ENCODE measurements at regions not wholly inside any gene's neighbourhood (a gene's known extent, or its start where the extent isn't known, plus 50 kb on each side); places are given as distances from the start of the nearest gene placed in this dataset.

- DNase-seq = no peak
Observed at GRCh38 chr15:97114900-97115760, 784.6 kb downstream of the NR2F2 start.

DNA sequence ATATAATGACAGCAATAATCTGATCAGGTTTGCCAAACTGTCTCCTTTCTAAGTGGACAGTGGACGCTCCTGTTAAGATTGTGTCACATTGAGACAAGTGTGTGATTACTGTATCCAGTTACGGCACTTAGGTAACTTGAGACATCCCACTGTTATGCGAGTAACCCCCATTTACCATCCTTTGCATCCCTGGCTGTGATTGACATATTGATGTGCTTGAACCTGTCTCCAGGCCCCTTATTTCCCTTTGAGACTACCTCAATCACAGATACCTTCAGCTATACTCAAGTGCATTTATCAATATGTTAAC, 785.2 kb downstream of the NR2F2 start:
- no peak for DNase-seq

GRCh38 chr15:97124790-97125189, 794.3 kb downstream of the NR2F2 start:
- no peak for DNase-seq

DNA sequence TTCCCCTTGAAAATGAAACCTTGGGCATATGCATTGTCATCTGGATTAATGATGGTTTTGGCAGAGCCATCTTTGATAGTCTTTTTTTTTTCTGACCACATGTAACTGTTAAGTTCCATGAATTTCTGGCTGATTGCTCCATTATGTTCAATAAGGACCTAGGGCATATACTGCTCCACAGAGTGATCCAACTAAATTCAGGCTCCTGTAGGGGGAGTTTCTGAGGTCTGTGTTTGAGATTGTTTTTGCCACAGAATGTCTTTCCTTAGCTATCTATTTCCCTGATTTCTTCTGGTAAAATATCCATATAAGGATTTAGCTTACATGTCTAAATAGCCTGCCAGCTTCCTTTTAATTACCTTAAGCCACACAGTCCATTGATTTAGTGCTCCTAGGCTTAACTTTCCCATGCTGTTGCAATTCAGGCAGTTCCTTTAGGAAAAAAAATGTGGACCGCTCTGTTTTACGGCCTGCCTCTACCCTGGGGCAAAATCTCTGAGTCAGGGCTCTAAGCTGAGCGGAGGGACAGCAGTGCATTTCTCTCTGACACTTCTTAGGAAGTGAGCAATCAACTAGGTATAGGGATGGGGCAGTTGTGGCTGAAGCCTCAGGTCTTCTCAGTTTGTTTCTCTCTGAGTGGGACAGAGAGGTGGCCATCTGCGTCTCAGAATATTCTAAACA, 796.2 kb downstream of the NR2F2 start:
- no peak for DNase-seq

DNA sequence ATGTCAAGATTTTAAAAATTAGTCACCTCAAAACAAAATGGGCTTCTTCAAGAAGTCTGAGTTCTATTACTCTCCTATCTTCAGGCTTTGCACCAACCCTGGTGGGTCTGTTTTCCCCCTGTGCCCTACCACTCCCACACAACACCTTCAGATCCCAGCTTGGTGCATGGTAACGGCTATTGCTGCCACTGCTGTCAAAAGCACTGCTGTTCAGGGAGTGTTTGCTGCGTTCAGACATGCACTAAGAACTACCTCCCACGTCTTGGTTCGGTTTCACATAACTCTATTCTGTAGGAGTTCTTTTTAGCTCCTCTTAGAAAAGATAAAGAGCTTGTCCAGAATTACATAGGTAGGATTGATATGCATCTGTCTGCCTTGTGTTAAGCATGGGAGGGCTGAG, 799.2 kb downstream of the NR2F2 start:
- no peak for DNase-seq

DNA sequence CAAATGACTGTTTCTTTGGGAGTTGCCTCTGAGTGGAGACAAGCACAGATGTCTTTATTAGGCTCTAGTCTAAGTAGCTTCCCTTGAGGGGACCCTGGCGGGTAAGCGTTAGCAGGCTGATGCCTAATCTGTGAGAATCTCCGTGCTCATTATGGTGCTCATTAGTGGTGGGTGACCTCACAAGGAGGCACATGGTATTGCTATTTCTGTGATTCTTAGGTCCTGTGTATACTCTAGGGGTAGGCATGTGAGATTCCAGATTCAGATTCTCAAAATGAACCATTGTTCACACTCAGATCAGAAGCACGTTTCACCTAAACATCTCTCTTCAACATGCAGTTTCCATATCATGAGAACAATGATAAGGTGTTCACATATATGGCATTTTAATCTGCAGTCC, 809.7 kb downstream of the NR2F2 start:
- no peak for DNase-seq

DNA sequence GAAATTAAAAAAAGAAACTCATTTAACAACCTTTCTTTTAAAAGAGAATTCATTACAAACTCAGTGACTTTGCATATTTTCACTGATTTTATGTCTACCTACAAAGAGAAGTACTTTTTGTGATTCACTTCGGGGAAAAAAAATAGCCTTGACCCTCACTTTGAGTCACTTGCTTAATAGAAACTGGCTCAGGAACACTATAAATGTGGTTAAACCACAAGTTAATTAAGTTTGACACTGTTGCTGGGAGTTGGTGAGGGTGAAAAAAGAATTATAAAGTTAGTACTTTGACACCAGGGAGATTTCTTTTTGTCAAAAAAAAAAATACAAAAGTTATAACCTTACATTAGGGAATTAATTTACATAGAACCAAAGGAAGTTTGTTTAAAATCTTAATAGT, 810.9 kb downstream of the NR2F2 start:
- no peak for DNase-seq

DNA sequence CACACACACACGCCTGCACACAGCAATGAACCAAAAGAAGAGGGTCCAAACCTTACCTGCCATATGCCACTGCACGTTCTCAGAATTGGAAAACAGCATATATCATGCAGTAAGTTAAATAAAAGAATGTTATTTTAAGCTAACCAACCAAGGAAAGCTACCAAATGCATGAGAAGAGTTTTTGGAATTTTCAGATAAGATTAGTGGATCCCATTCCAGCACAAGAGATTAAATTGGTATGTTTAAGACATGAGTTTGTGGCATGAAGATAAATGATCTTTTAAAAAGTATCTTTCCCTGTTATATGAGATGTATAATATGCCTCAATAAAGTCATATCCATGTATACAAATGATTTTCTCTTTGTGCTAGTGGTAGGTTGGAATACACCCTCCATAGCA, 811.4 kb downstream of the NR2F2 start:
- no peak for DNase-seq

- no peak for DNase-seq
Observed at GRCh38 chr15:97143592-97144376, 813.3 kb downstream of the NR2F2 start.

GRCh38 chr15:97144377-97144711, 813.8 kb downstream of the NR2F2 start:
- no peak for DNase-seq

DNA sequence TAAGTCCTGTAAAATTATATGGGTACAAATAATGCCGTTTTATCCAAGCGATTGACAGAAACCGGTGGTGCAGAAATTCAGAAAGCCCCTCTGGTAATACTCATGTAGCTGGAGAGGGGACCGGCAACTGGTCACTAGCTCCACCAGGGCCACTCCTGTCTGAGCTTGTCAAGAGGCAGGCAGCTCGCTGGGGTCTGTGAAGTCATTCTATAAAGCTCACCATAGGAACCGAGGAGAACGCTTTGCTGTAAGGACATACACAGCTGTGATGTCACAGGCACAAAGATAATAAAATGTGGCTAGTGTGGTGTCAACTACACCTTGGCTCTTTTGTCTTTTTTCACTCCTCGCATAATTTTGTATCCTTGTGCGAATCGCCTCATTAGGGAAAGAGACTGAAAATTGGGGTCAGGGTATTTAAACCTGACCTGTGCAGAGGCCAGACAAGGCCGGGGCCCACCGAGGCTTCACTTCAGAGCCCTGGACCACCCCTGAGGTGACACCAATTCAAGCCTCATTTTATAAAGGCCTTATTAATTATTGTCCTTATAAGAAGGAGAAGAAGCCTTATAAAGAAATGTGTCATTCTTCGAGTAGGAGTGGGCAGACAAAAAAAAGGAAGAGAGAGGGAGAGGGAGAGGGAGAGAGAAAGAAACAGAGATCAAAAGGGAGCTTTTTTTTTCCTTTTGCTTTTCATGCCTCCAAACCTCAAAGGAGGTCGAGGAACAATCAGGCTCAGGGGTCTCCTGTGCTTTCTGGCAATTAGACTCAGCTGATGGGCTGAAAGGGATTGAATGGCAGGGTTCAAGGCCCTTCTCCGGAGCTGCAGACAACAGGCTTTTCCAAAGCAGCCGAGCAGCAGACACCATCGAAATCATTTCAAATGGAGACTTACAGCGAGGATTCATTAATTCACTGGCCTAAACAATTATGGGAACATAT, 813.3 kb upstream of the ARRDC4 start:
- no peak for DNase-seq

- no peak for DNase-seq
Observed at GRCh38 chr15:97153356-97153965, 807.0 kb upstream of the ARRDC4 start.

DNA sequence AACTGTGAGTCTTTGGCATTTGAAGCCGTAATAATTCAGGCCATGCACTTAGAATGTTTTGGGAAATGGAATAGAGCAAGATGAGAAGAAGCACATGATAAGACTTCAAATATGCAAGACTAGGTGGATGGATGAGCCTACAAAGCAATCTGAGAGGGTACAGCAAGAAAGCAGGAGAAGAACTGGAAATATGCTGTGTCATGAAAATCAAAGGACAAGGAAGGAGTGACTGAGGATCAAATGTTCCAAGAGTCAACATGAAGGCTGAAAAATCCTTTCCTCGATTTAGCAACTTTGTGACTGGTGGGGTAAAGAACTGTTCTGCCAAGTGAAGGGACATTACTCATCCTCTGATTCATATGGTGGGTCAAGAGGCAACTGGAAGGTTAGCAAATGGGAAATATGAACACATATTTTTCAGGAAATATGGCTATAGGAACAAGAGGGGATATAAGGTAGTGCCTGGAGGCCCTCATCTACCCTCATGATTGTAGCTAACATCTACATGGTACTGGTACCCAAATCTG, 803.7 kb upstream of the ARRDC4 start:
- DNase-seq = no peak

- no peak for DNase-seq
Observed at GRCh38 chr15:97162805-97163495, 797.6 kb upstream of the ARRDC4 start.

GRCh38 chr15:97165205-97165604, 795.3 kb upstream of the ARRDC4 start:
- DNase-seq = no peak

GRCh38 chr15:97168704-97169475, 791.6 kb upstream of the ARRDC4 start:
- no peak for DNase-seq

DNA sequence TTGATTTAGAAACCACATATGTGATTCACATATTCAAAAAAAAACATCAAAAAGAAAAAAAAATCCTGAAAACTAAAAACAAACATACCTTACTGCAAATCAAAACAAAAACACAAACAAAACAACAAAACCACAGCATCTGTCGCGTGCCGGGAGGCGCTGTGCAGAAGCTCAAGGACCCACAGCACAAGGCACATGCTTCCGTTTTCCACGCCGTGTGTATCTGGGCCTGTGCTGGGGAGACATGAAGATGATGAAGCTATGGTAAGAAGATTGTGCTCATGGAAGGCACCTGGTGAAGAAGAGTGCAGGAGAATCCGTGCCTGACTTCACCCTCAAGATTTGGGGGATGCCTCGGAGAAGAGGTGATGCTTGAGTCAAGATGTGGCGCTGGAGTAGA, 788.9 kb upstream of the ARRDC4 start:
- DNase-seq = no peak

- DNase-seq = no peak
Observed at GRCh38 chr15:97174886-97175540, 785.5 kb upstream of the ARRDC4 start.

GRCh38 chr15:97177151-97177577, 783.3 kb upstream of the ARRDC4 start:
- no peak for DNase-seq

GRCh38 chr15:97182581-97182980, 777.9 kb upstream of the ARRDC4 start:
- DNase-seq = no peak
